ENCODE measurements at regions not wholly inside any gene's neighbourhood (a gene's known extent, or its start where the extent isn't known, plus 50 kb on each side); places are given as distances from the start of the nearest gene placed in this dataset.

DNA sequence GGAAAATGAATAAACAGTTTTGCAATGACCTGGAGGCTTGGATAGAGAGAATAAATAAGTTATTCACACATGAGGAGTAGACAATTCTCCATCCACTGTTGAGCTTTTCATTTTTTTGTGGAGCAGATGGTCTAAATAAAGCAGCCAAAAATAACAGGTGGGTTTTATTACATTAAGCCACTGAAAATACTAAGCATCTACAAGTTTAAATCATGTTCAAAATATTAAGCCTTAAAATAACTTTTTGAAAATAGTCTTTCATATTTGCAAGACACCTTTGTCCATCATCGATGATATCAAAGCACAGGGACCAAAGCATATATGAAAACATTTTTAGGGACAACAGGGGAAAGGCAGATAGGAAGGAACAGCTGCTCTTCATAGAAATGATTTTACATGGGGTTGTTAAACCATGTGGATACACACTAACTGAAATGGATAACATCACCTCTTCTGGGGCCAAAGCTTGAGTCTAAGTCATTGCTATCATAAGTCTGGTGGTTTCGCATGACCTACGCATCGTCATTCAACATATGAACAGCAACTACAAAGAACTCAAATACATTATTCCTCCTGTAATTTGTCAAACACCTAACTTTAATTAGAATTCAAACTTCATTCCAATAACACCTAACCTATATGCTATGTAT lies 197.6 kb upstream of the CHST9 start:
- intact Hi-C loops (cut with DNase I; ENCODE audit: low total_unique reads): loop anchor here (10.0 kb wide), 1 partner anchor 212 kb away; no protein-coding TSS in a partner anchor
- WGBS, 2 donors (ENCODE audit: low coverage in 1 of 2): 73 to 78% methylated on average over 4 of the region's 4 CpGs
- H3K9me3 ChIP-seq: no peaks in the 10 kb centered on the region
- H3K4me3 ChIP-seq: no peak overlapping the region
- H3K27ac ChIP-seq: no peak overlapping the region
- in situ Hi-C loops (cut with MboI; ENCODE audit: low pct_ligation_motif_present in 1 of 4, low pct_unique_long_range_greater_than_20kb in 1 of 4, low sequenced_read_pairs in 3 of 4): no loop called here
- no peaks in the 10 kb centered on the region for H3K4me1 ChIP-seq
- no peaks in the 10 kb centered on the region for H3K27me3 ChIP-seq
- DNase-seq: no peak
- H3K36me3 ChIP-seq: no peaks in the 10 kb centered on the region
- TF ChIP-seq POLR2A (IDR thresholded peaks at IDR 0.05): no peak

DNA sequence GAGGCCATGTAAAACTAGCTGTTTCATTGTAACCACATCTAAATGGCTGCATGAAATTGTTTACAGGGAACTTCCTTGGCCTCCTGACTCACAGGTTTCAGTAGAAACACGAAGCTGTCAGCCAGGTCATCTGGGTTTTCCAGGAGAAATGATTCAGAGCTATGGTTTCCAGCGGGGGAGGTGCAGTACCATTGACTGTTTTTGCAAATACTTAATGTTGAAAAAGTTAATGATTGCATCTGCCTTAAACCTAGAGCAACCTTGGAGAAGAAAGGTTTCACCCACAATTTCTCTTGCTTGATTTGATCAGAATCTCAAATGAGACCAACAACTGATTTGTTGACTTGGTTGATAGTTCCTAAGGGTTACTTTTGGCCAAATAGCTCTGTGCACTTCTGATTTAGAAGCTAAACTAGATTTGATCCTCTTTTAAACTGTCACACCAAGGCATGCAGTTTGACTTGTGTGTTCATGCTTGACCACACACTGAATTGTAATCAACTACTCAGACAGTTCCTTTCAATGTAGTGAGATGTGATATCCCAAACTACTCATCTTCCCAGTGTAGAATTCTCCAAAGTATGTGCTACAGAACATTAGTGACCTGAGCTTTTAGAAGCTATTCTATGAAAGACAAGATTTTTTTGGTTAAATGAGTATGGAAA lies 193.5 kb upstream of the CHST9 start:
- DNase-seq: no peak
- Histone ChIP-seq H3K9me3 (no peaks in the 10 kb centered on the region), H3K4me3 (no peak overlapping the region), H3K27ac (no peak overlapping the region), H3K4me1 (no peaks in the 10 kb centered on the region), H3K36me3 (no peaks in the 10 kb centered on the region), H3K27me3 (no peaks in the 10 kb centered on the region)
- TF ChIP-seq POLR2AphosphoS5 (IDR thresholded peaks at IDR 0.05) (no peak), POLR2A (IDR thresholded peaks at IDR 0.05) (no peak), EP300 (IDR thresholded peaks at IDR 0.05; ENCODE audit: low read depth) (no peak)
- TF ChIP-seq, protein P1, sequence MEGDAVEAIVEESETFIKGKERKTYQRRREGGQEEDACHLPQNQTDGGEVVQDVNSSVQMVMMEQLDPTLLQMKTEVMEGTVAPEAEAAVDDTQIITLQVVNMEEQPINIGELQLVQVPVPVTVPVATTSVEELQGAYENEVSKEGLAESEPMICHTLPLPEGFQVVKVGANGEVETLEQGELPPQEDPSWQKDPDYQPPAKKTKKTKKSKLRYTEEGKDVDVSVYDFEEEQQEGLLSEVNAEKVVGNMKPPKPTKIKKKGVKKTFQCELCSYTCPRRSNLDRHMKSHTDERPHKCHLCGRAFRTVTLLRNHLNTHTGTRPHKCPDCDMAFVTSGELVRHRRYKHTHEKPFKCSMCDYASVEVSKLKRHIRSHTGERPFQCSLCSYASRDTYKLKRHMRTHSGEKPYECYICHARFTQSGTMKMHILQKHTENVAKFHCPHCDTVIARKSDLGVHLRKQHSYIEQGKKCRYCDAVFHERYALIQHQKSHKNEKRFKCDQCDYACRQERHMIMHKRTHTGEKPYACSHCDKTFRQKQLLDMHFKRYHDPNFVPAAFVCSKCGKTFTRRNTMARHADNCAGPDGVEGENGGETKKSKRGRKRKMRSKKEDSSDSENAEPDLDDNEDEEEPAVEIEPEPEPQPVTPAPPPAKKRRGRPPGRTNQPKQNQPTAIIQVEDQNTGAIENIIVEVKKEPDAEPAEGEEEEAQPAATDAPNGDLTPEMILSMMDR (IDR thresholded peaks at IDR 0.05): no peak
- intact Hi-C loops (cut with DNase I; ENCODE audit: low total_unique reads): no loop called here
- in situ Hi-C loops (cut with MboI; ENCODE audit: low pct_ligation_motif_present in 1 of 4, low pct_unique_long_range_greater_than_20kb in 1 of 4, low sequenced_read_pairs in 3 of 4): no loop called here
- WGBS, 2 donors (ENCODE audit: low coverage in 1 of 2): 31 to 52% methylated on average over 2 of the region's 2 CpGs

DNA sequence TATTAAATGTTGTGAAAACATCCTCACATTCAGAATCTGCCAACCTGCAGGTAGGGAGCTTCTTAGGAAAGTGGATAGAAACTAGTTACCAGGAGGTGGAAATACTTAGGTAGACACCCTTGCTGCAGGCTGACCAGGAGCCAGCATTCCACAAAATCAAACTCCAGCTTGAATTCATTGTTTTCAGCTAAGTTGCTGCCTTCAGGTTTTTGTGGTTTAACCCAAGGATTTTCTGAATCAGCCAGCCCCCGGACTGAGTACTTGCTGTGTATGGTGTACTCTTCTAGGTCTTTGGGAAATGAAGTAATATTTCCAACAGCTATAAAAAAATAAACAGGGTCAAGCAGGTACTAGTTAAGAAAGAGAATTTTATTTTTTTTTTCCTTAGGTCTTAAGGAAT lies 192.1 kb upstream of the CHST9 start:
- no peaks in the 10 kb centered on the region for H3K4me1 ChIP-seq
- no peak overlapping the region for H3K4me3 ChIP-seq
- WGBS, 2 donors (ENCODE audit: low coverage in 1 of 2): 50 to 74% methylated on average over 1 of the region's 1 CpG
- no peak overlapping the region for H3K27ac ChIP-seq
- DNase-seq: no peak
- in situ Hi-C loops (cut with MboI; ENCODE audit: low pct_ligation_motif_present in 1 of 4, low pct_unique_long_range_greater_than_20kb in 1 of 4, low sequenced_read_pairs in 3 of 4): no loop called here
- no peaks in the 10 kb centered on the region for H3K27me3 ChIP-seq
- intact Hi-C loops (cut with DNase I; ENCODE audit: low total_unique reads): no loop called here
- no peak for TF ChIP-seq EP300 (IDR thresholded peaks at IDR 0.05; ENCODE audit: low read depth)
- TF ChIP-seq, protein P1 (IDR thresholded peaks at IDR 0.05): no peak
- no peak for TF ChIP-seq POLR2AphosphoS5 (IDR thresholded peaks at IDR 0.05)
- TF ChIP-seq POLR2A (IDR thresholded peaks at IDR 0.05): no peak
- H3K36me3 ChIP-seq: no peaks in the 10 kb centered on the region
- H3K9me3 ChIP-seq: no peaks in the 10 kb centered on the region

DNA sequence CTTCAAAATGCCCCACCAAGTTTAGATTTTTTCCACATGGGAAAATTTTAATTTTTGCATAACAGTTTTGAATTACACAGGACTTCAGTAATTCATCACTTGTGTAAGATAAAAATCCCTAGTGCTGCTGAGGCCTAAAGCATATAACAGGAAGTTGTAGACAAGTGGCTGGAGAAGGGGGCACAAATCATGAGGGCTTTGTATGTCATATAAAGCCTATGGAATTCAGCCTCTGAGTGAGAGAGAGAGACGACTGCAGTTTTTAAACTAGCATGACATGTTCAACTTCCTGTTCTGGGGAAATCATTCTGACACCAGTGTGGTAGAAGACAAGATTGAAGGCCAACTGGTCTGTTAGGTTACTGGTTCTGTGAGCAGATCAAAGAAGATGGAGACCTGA lies 187.3 kb upstream of the CHST9 start:
- no peaks in the 10 kb centered on the region for H3K36me3 ChIP-seq
- H3K27me3 ChIP-seq: no peaks in the 10 kb centered on the region
- no peak for DNase-seq
- no peak for TF ChIP-seq POLR2AphosphoS5 (IDR thresholded peaks at IDR 0.05)
- TF ChIP-seq, protein P1 (IDR thresholded peaks at IDR 0.05): no peak
- no peak for TF ChIP-seq EP300 (IDR thresholded peaks at IDR 0.05; ENCODE audit: low read depth)
- TF ChIP-seq POLR2A (IDR thresholded peaks at IDR 0.05): no peak
- in situ Hi-C loops (cut with MboI; ENCODE audit: low pct_ligation_motif_present in 1 of 4, low pct_unique_long_range_greater_than_20kb in 1 of 4, low sequenced_read_pairs in 3 of 4): no loop called here
- no peak overlapping the region for H3K27ac ChIP-seq
- no peak overlapping the region for H3K4me3 ChIP-seq
- H3K4me1 ChIP-seq: no peaks in the 10 kb centered on the region
- 29% methylated on average over 1 of the region's 1 CpG; no CpG with 5 or more reads in 1 of the 2 donors for WGBS, 2 donors (ENCODE audit: low coverage in 1 of 2)
- intact Hi-C loops (cut with DNase I; ENCODE audit: low total_unique reads): no loop called here
- H3K9me3 ChIP-seq: no peaks in the 10 kb centered on the region
